ENCODE measurements at regions not wholly inside any gene's neighbourhood (a gene's known extent, or its start where the extent isn't known, plus 50 kb on each side); places are given as distances from the start of the nearest gene placed in this dataset.

- DNase-seq (ENCODE audit: low read depth in 1 of 2, low spot score in 1 of 2): no peak
- TF ChIP-seq POLR2AphosphoS5 (IDR thresholded peaks at IDR 0.05; ENCODE audit: low read depth) (no peak), REST (IDR thresholded peaks at IDR 0.05; ENCODE audit: insufficient replicate concordance, low read depth) (no peak), SPI1 (IDR thresholded peaks at IDR 0.05; ENCODE audit: borderline replicate concordance, low read depth) (no peak), CTCF (IDR thresholded peaks at IDR 0.05; ENCODE audit: insufficient read depth, low read length) (no peak), GABPA (IDR thresholded peaks at IDR 0.05; ENCODE audit: low read depth) (no peak)
- Histone ChIP-seq H3K27me3 (ENCODE audit: insufficient read depth, poor library complexity, severe bottlenecking) (no peaks in the 10 kb centered on the region), H3K4me3 (replicated peaks; ENCODE audit: insufficient read depth, low read length) (no peak overlapping the region), H3K27ac (replicated peaks) (no peak overlapping the region)
These were observed 223.6 kb downstream of the ARL4A start for GRCh38 chr7:12911053-12911452.

GRCh38 chr7:12913002-12913401 is 225.6 kb downstream of the ARL4A start:
- H3K27ac ChIP-seq (replicated peaks): no peak overlapping the region
- TF ChIP-seq POLR2AphosphoS5 (IDR thresholded peaks at IDR 0.05; ENCODE audit: low read depth) (no peak), CTCF (IDR thresholded peaks at IDR 0.05; ENCODE audit: insufficient read depth, low read length) (no peak), SPI1 (IDR thresholded peaks at IDR 0.05; ENCODE audit: borderline replicate concordance, low read depth) (no peak), GABPA (IDR thresholded peaks at IDR 0.05; ENCODE audit: low read depth) (no peak), REST (IDR thresholded peaks at IDR 0.05; ENCODE audit: insufficient replicate concordance, low read depth) (no peak)
- H3K4me3 ChIP-seq (replicated peaks; ENCODE audit: insufficient read depth, low read length): no peak overlapping the region
- DNase-seq (ENCODE audit: low read depth in 1 of 2, low spot score in 1 of 2): no peak
- no peaks in the 10 kb centered on the region for H3K27me3 ChIP-seq (ENCODE audit: insufficient read depth, poor library complexity, severe bottlenecking)

- no peak for DNase-seq (ENCODE audit: low read depth in 1 of 2, low spot score in 1 of 2)
- H3K27me3 ChIP-seq (ENCODE audit: insufficient read depth, poor library complexity, severe bottlenecking): no peaks in the 10 kb centered on the region
- TF ChIP-seq CTCF (IDR thresholded peaks at IDR 0.05; ENCODE audit: insufficient read depth, low read length) (no peak), POLR2AphosphoS5 (IDR thresholded peaks at IDR 0.05; ENCODE audit: low read depth) (no peak), REST (IDR thresholded peaks at IDR 0.05; ENCODE audit: insufficient replicate concordance, low read depth) (no peak), SPI1 (IDR thresholded peaks at IDR 0.05; ENCODE audit: borderline replicate concordance, low read depth) (no peak), GABPA (IDR thresholded peaks at IDR 0.05; ENCODE audit: low read depth) (no peak)
- no peak overlapping the region for H3K4me3 ChIP-seq (replicated peaks; ENCODE audit: insufficient read depth, low read length)
- H3K27ac ChIP-seq (replicated peaks): no peak overlapping the region
These were observed 230.4 kb downstream of the ARL4A start for GRCh38 chr7:12917801-12918200.
